H1 (cell line): ENCODE measurements at regions not wholly inside any gene's neighbourhood (a gene's known extent, or its start where the extent isn't known, plus 50 kb on each side); places are given as distances from the start of the nearest gene placed in this dataset.

Experiments
- BCL11A ChIP-seq, 2 experiments: IDR thresholded peaks; one replicate each; pipeline ENCODE4 v1.6.1; 2011; ENCODE audit warnings: low read depth in 2 of 2, low read length in 2 of 2, mild to moderate bottlenecking in 2 of 2
- BRCA1 ChIP-seq: IDR thresholded peaks from 2 replicates; pipeline ENCODE4 v1.6.1; 2012; ENCODE audit warnings: low read depth, low read length, improper control_type of control experiment
- EP300 ChIP-seq, 2 experiments: IDR thresholded peaks; 1 replicate in 1 of 2; 2 replicates in 1 of 2; pipeline ENCODE4 v1.6.1; 2011 to 2012; ENCODE audit warnings: low read depth in 2 of 2, low read length in 2 of 2, mild to moderate bottlenecking in 2 of 2, borderline replicate concordance in 1 of 2, inconsistent platforms in 1 of 2, moderate library complexity in 1 of 2
- RBBP5 ChIP-seq: IDR thresholded peaks from 2 replicates; pipeline ENCODE4 v1.7.1; 2012; ENCODE audit warnings: low read depth, mild to moderate bottlenecking, inconsistent platforms, low read length, moderate library complexity, borderline replicate concordance
- RFX5 ChIP-seq: IDR thresholded peaks from 2 replicates; pipeline ENCODE4 v1.6.1; 2011; ENCODE audit warnings: low read depth, low read length, improper control_type of control experiment, borderline replicate concordance
- SUZ12 ChIP-seq: fragments of 200-600 bp; sonication (generic); IDR thresholded peaks from 2 replicates; pipeline ENCODE4 v1.6.1; 2012; ENCODE audit warnings: mild to moderate bottlenecking, inconsistent platforms, low read length, moderate library complexity, mixed read lengths
- TEAD4 ChIP-seq: IDR thresholded peaks from 2 replicates; pipeline ENCODE4 v1.6.1; 2012; ENCODE audit warnings: low read depth, low read length, inconsistent platforms, mixed read lengths
- YY1 ChIP-seq: IDR thresholded peaks from 2 replicates; pipeline ENCODE4 v1.6.1; 2011; ENCODE audit warnings: low read depth, mild to moderate bottlenecking, low read length
- TF ChIP-seq, protein P1 (sequence below): fragments of 300-600 bp; sonication (generic); IDR thresholded peaks from 2 replicates; pipeline ENCODE4 v1.7.1; 2012; ENCODE audit warnings: low read length, moderate library complexity, mild to moderate bottlenecking, inconsistent platforms; ENCODE audit not compliant: insufficient replicate concordance

DNA sequence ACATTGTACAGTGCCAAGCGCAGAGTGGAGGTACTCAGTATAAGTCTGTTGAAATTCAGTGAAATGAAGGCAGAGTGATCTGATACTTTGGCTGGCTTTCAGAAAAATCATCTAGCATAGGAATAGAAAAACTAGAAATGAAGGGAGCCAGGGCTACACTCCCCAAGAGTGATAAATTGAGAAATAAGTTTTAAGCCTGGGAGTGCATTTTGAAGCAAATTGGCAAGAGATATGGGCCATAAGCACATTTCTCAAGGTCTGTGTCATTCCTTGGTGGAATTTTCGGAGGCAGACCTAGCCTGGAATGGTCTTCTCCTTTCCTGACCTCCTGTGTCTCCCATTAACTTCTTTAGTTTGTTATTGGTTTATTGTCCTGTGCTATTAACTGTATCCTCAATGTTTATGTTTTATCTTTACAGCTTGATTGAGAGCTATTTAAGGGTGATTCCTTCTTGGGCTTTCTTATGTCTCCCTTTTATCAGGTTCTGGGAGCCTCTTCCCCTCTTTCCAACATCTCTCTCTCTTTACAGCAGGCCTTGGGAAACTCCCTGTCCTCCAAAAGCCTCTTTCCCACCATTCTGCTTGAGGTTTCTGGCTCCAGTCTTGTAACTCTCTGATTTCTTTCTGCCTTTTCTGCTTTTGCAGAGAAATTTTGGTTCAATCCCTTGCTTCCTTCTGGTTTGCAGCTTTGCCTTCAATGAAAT, 649.5 kb downstream of the SLC4A3 start (continued):
- TF ChIP-seq, protein P1, sequence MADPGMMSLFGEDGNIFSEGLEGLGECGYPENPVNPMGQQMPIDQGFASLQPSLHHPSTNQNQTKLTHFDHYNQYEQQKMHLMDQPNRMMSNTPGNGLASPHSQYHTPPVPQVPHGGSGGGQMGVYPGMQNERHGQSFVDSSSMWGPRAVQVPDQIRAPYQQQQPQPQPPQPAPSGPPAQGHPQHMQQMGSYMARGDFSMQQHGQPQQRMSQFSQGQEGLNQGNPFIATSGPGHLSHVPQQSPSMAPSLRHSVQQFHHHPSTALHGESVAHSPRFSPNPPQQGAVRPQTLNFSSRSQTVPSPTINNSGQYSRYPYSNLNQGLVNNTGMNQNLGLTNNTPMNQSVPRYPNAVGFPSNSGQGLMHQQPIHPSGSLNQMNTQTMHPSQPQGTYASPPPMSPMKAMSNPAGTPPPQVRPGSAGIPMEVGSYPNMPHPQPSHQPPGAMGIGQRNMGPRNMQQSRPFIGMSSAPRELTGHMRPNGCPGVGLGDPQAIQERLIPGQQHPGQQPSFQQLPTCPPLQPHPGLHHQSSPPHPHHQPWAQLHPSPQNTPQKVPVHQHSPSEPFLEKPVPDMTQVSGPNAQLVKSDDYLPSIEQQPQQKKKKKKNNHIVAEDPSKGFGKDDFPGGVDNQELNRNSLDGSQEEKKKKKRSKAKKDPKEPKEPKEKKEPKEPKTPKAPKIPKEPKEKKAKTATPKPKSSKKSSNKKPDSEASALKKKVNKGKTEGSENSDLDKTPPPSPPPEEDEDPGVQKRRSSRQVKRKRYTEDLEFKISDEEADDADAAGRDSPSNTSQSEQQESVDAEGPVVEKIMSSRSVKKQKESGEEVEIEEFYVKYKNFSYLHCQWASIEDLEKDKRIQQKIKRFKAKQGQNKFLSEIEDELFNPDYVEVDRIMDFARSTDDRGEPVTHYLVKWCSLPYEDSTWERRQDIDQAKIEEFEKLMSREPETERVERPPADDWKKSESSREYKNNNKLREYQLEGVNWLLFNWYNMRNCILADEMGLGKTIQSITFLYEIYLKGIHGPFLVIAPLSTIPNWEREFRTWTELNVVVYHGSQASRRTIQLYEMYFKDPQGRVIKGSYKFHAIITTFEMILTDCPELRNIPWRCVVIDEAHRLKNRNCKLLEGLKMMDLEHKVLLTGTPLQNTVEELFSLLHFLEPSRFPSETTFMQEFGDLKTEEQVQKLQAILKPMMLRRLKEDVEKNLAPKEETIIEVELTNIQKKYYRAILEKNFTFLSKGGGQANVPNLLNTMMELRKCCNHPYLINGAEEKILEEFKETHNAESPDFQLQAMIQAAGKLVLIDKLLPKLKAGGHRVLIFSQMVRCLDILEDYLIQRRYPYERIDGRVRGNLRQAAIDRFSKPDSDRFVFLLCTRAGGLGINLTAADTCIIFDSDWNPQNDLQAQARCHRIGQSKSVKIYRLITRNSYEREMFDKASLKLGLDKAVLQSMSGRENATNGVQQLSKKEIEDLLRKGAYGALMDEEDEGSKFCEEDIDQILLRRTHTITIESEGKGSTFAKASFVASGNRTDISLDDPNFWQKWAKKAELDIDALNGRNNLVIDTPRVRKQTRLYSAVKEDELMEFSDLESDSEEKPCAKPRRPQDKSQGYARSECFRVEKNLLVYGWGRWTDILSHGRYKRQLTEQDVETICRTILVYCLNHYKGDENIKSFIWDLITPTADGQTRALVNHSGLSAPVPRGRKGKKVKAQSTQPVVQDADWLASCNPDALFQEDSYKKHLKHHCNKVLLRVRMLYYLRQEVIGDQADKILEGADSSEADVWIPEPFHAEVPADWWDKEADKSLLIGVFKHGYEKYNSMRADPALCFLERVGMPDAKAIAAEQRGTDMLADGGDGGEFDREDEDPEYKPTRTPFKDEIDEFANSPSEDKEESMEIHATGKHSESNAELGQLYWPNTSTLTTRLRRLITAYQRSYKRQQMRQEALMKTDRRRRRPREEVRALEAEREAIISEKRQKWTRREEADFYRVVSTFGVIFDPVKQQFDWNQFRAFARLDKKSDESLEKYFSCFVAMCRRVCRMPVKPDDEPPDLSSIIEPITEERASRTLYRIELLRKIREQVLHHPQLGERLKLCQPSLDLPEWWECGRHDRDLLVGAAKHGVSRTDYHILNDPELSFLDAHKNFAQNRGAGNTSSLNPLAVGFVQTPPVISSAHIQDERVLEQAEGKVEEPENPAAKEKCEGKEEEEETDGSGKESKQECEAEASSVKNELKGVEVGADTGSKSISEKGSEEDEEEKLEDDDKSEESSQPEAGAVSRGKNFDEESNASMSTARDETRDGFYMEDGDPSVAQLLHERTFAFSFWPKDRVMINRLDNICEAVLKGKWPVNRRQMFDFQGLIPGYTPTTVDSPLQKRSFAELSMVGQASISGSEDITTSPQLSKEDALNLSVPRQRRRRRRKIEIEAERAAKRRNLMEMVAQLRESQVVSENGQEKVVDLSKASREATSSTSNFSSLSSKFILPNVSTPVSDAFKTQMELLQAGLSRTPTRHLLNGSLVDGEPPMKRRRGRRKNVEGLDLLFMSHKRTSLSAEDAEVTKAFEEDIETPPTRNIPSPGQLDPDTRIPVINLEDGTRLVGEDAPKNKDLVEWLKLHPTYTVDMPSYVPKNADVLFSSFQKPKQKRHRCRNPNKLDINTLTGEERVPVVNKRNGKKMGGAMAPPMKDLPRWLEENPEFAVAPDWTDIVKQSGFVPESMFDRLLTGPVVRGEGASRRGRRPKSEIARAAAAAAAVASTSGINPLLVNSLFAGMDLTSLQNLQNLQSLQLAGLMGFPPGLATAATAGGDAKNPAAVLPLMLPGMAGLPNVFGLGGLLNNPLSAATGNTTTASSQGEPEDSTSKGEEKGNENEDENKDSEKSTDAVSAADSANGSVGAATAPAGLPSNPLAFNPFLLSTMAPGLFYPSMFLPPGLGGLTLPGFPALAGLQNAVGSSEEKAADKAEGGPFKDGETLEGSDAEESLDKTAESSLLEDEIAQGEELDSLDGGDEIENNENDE = no peak
- TF ChIP-seq BRCA1 = no peak
- TF ChIP-seq SUZ12 = no peak
- TF ChIP-seq TEAD4 = no peak
- TF ChIP-seq BCL11A (IDR thresholded peaks at IDR 0.05; ENCODE audit: low read depth in 2 of 2, low read length in 2 of 2) = no peak
- no peak for TF ChIP-seq RFX5
- no peak for TF ChIP-seq EP300 (IDR thresholded peaks at IDR 0.05; ENCODE audit: borderline replicate concordance in 1 of 2, low read depth in 2 of 2, low read length in 2 of 2)
- no peak for TF ChIP-seq YY1
- TF ChIP-seq RBBP5 = no peak
